IPS-18c (cell line): ENCODE measurements at regions not wholly inside any gene's neighbourhood (a gene's known extent, or its start where the extent isn't known, plus 50 kb on each side); places are given as distances from the start of the nearest gene placed in this dataset.
"Not testable (repeated sequence)": the region's sequence is repeated elsewhere in the genome, so short reads cannot be mapped to it uniquely, and the experiment has no call there.

Experiments used
- H3K4me3 ChIP-seq: 2 replicates; pipeline ENCODE4 v1.7.0; 2013; ENCODE audit warnings: low read depth, mild to moderate bottlenecking, low read length, moderate library complexity; ENCODE audit not compliant: insufficient read depth
- H3K9me3 ChIP-seq: one replicate; pipeline ENCODE4 v1.6.1; 2013; ENCODE audit warnings: mild to moderate bottlenecking, low read length, moderate library complexity; ENCODE audit not compliant: control insufficient read depth, insufficient read depth

DNA sequence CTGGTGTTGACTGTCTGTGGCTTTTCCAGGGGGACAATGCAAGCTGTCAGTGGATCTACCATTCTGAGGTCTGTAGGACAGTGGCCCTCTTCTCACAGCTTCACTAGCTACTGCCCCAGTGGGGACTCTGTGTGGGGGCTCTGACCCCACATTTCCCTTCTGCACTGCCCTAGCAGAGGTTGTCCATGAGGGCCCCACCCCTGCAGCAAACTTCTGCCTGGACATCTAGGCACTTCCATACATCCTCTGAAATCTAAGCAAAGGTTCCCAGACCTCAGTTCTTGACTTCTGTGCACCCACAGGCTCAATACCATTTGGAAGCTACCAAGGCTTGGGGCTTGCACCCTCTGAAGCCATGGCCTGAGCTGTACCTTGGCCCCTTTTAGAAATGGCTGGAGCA is 75.8 kb upstream of the KCNE2 start:
- not testable (repeated sequence) for H3K9me3 ChIP-seq
- H3K4me3 ChIP-seq = 0 out of 2 replicates have a peak overlapping the region, but pooled peaks have one; percentile 9

GRCh38 chr21:34289856-34290255 is 74.0 kb upstream of the KCNE2 start:
- H3K4me3 ChIP-seq = no peak overlapping the region
- H3K9me3 ChIP-seq = peaks cover 7% of the 10 kb centered on the region

DNA sequence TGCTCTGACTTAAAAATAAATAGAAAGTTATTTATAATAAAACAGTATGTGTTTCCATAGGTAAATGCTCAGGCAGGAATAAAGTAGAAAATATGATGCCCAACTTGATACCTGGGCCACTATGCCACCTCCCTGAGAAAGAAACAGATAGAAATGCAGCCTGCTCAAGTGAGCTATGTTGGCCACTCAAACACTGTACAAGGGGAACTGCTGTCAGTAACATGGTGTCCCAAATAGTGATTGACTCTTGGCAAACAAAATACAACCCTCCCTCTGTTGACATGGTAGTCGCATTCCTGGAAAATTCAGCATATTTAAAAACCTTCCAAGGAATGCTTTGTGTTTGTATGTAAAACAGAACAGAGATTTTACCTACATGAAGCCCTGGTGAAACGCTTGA is 66.9 kb upstream of the KCNE2 start:
- H3K9me3 ChIP-seq = no peaks in the 10 kb centered on the region
- H3K4me3 ChIP-seq = no peak overlapping the region

- Histone ChIP-seq H3K4me3 (no peak overlapping the region), H3K9me3 (no peaks in the 10 kb centered on the region)
These were observed 65.2 kb upstream of the KCNE2 start for GRCh38 chr21:34298534-34299167.

GRCh38 chr21:34299168-34299539 is 64.7 kb upstream of the KCNE2 start:
- Histone ChIP-seq H3K9me3 (no peaks in the 10 kb centered on the region), H3K4me3 (no peak overlapping the region)

- H3K4me3 ChIP-seq = no peak overlapping the region
- H3K9me3 ChIP-seq = no peaks in the 10 kb centered on the region
These were observed 61.3 kb upstream of the KCNE2 start for GRCh38 chr21:34302521-34302920.

DNA sequence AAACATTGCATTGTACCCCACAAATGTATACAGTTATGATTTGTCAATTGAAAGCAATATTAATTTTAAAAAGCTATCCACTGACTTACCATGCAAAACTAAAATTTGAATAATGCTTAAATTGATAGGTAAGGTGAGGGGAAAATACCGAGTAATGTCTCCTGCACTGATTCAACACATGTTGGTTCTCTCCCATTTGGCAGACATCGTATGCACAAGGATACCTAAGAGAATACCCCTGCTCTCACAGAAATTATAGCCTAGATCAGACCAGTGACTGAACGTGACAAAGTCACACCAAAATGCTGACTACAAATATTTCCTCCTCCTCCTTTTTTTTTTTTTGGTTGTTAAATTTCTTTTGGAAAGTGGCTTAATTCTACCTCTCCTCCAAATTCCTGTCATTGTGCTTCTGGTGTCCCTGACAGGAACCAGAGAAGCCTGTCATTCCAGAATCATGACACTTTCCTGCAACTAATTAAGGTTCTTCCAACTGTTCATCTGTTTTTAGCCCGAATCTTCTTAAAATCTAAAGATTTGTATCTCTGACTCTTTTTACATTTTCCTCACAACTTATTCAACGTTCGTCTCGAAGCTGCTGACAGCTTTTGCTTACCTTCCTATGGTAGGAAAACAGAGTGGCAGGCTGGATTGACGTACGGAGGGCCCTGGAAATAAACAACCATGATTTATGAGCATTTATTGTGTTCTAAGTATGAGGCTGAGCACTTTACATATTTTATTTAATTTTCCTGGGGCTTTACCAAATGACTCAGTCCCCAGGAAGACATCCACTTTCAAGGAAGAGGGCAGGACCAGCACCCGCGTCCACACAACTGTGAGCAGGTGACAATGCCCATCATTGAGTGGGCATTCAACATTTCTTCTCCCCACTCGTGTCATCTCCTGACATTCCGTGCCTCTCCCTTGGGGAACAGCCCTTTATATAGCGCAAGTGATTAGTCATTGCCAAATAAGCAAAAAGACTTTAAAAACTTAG is 57.9 kb upstream of the KCNE2 start:
- Histone ChIP-seq H3K9me3 (no peaks in the 10 kb centered on the region), H3K4me3 (no peak overlapping the region)

- no peak overlapping the region for H3K4me3 ChIP-seq
- H3K9me3 ChIP-seq = no peaks in the 10 kb centered on the region
These were observed 55.7 kb upstream of the KCNE2 start for GRCh38 chr21:34307991-34308532.

DNA sequence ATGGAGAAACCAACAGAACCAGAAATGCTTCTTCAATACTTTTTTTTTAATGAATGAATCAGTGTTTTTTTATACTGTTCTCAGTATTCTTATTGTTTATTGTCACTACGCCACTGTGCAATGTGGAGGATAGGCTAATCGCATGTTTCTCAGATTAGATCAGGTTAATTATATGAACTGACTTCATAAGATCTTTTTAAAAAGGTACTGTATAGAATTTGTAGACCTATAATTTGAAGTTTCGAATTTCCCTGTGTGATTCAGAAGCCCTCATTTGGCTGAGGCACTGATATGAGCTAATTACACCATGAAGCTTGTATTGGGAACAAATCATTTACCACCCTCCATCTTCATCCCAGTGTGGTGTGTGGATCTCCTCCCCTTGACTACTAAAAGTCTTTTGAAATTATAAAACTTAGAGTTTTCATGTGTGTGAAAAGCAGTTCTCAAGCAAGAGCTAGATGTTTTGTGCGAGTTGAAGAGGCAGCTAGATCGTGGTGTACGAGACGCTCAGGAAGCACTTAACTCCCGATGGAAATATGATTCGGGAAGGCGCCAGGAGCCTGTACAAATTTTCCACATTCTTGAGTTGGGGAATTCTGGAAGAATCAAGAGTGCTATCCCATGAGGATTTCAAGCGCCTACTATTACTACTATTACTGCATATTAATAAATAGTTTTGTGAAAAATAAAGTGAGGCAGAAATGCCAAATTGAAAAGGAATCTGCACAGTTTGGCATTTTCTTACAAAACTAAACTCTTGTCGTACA is 52.1 kb upstream of the KCNE2 start:
- no peaks in the 10 kb centered on the region for H3K9me3 ChIP-seq
- no peak overlapping the region for H3K4me3 ChIP-seq

DNA sequence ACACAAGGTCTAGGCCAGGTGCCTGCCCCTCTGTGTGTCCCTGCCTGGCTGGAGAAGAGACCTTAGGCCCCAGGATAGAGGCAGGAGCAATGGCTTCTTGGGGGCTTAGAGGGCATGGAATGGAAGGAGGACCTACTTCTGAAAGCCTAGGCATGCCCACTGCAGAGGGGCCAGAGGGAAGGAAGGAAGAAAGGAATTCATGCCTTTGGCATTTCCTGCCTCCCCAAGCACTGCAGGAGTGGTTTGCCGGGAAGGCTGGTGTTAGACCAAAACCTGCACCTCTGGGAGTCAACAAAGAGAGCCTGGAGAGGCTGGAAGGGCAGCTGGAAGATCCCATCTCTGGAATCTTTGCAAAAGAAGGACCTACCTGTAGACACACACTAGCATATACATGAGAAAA is 50.7 kb upstream of the KCNE2 start:
- Histone ChIP-seq H3K9me3 (no peaks in the 10 kb centered on the region), H3K4me3 (no peak overlapping the region)
